Right lobe of liver (tissue), 6 donors: ENCODE measurements at regions not wholly inside any gene's neighbourhood (a gene's known extent, or its start where the extent isn't known, plus 50 kb on each side); places are given as distances from the start of the nearest gene placed in this dataset.

Source experiments
- ATAC-seq, 4 donors: fragments of 200-7000 bp; cut with Tn5 transposase; one replicate each; pipeline ENCODE4 v1.9.1; 2020; ENCODE audit warnings: mild to moderate bottlenecking in 4 of 4, moderate library complexity in 4 of 4
- DNase-seq, 3 donors: peaks; one replicate each; pipeline ENCODE4 v3.0.0-alpha.2; 2020
- H3K27ac ChIP-seq, 3 donors: fragments of 200-600 bp; one replicate each; pipeline ENCODE4 v1.8.0; 2022
- H3K27me3 ChIP-seq, 2 donors: fragments of 200-600 bp; one replicate each; pipeline ENCODE4 v1.8.0; 2022
- H3K36me3 ChIP-seq, 4 donors: fragments of 200-600 bp; sonication (generic) in 1 of 4; one replicate each; pipeline versions ENCODE4 v1.5.1 to v1.8.0; 2017 to 2022; ENCODE audit warnings: control low read depth in 1 of 4
- H3K4me1 ChIP-seq, 4 donors: fragments of 200-600 bp; sonication (generic) in 1 of 4; one replicate each; pipeline versions ENCODE4 v1.5.1 to v1.8.0; 2017 to 2022; ENCODE audit warnings: control low read depth in 1 of 4
- H3K4me3 ChIP-seq, 3 donors: fragments of 200-600 bp; one replicate each; pipeline ENCODE4 v1.8.0; 2022
- H3K9me3 ChIP-seq, 4 donors: fragments of 200-600 bp; sonication (generic) in 1 of 4; one replicate each; pipeline versions ENCODE4 v1.5.1 to v1.8.0; 2017 to 2022; ENCODE audit warnings: control low read depth in 1 of 4
- POLR2A ChIP-seq: fragments of 450-650 bp; IDR thresholded peaks from one replicate; pipeline ENCODE4 v1.6.1; 2017; ENCODE audit warnings: antibody characterized with exemption, mild to moderate bottlenecking
- WGBS: methylation state at CpG from one replicate; pipeline ENCODE4 v1.1.6; 2018; ENCODE audit warnings: low coverage, low lambda C conversion rate; ENCODE audit not compliant: insufficient coverage; ENCODE audit errors: missing lambda C conversion rate; 5-methylcytosine and 5-hydroxymethylcytosine counted together
- intact Hi-C, 2 donors: fragments of 100-400 bp; cut with DNase I; formaldehyde crosslinking; loops; one replicate each; pipeline versions ENCODE4 v1.11.2 to v1.14.1; 2022
- TF ChIP-seq, protein P1 (sequence below), 4 donors: fragments of 200-600 bp in 3 of 4; fragments of 450-650 bp in 1 of 4; IDR thresholded peaks; one replicate each; pipeline versions ENCODE4 v1.5.1 to v1.8.0; 2016 to 2022; ENCODE audit warnings: antibody characterized with exemption in 4 of 4, mild to moderate bottlenecking in 2 of 4
- donor health status: DM: no; HTN: yes; CAD: no.
- donor health status: DM: no; HTN: no; CAD: no.
- donor health status: DM: no; HTN: no; CAD: no.
- donor health status: DM: no; HTN: yes; CAD: no.
- donor health status: DM: no; HTN: yes; CAD: no.

DNA sequence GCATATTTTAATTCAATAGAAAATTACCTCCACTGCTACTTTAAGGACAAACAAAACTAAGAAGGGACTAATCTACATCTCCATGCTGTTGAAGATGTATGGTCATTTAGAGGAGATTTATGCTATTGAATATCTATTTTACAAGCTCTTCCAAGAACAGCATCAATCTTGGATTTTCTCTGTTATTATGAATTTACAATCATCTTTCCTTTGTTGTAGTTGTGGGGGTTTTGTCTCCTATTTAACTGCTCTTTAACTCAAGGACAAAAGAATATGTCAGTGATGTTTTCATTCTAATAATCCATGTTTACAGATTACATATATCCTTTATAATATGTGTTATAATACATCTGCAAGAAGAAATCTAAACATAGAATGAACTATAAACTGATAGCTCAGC, 907.8 kb downstream of the ROBO2 start:
- H3K9me3 ChIP-seq, result no peaks in the 10 kb centered on the region
- intact Hi-C loops, result no loop called here
- no peak for DNase-seq
- TF ChIP-seq, protein P1, sequence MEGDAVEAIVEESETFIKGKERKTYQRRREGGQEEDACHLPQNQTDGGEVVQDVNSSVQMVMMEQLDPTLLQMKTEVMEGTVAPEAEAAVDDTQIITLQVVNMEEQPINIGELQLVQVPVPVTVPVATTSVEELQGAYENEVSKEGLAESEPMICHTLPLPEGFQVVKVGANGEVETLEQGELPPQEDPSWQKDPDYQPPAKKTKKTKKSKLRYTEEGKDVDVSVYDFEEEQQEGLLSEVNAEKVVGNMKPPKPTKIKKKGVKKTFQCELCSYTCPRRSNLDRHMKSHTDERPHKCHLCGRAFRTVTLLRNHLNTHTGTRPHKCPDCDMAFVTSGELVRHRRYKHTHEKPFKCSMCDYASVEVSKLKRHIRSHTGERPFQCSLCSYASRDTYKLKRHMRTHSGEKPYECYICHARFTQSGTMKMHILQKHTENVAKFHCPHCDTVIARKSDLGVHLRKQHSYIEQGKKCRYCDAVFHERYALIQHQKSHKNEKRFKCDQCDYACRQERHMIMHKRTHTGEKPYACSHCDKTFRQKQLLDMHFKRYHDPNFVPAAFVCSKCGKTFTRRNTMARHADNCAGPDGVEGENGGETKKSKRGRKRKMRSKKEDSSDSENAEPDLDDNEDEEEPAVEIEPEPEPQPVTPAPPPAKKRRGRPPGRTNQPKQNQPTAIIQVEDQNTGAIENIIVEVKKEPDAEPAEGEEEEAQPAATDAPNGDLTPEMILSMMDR (IDR thresholded peaks at IDR 0.05), result no peak
- no peak for TF ChIP-seq POLR2A
- no peaks in the 10 kb centered on the region for H3K36me3 ChIP-seq
- no peak overlapping the region for H3K27ac ChIP-seq
- no peaks in the 10 kb centered on the region for H3K27me3 ChIP-seq
- H3K4me1 ChIP-seq, result no peaks in the 10 kb centered on the region
- no peak overlapping the region for H3K4me3 ChIP-seq
- no peak for ATAC-seq

DNA sequence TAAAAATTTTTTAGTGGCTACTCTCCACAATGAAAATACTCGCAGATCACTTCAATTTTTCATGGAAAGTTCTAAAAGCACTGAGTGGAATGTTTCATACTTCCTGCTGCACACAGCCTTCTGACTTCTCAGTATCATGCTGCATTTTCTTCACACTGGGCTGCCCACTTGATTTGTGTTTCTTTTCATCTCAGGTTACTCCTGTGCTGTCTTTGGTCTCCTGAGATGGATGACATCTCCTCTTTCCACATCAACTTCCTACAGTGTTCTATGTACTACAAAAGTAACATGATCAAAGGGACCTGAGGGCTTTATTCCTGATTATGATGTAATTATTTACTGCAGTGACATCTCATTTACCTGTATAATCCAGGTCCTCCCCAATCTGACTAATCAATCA, 927.7 kb downstream of the ROBO2 start:
- no peak overlapping the region for H3K4me3 ChIP-seq
- DNase-seq (no peak), ATAC-seq (no peak)
- no peaks in the 10 kb centered on the region for H3K27me3 ChIP-seq
- H3K4me1 ChIP-seq, result no peaks in the 10 kb centered on the region
- H3K36me3 ChIP-seq, result no peaks in the 10 kb centered on the region
- H3K27ac ChIP-seq, result no peak overlapping the region
- intact Hi-C loops, result no loop called here
- H3K9me3 ChIP-seq, result no peaks in the 10 kb centered on the region
- WGBS, result 86% methylated on average over 1 of the region's 1 CpG
- TF ChIP-seq POLR2A, result no peak
- TF ChIP-seq, protein P1 (IDR thresholded peaks at IDR 0.05), result no peak

DNA sequence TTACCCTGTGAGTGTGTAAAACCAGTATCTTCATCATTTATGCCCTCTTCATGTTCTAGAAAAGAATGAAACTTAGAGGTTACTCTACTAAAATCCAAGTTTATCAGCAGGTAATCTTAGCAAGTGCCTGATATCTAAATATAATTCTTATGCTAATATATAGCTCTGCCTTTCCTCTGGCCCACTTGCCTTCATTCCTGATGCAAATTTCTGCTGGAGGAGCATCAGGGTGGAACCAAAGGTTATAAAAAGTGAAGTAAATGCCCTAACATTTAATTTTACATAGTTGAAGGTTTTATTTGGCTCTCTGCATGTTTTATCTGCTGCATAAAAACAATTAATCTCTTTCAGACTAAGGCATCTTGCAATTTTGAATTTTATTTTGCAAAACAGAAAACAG, 936.2 kb downstream of the ROBO2 start:
- Histone ChIP-seq H3K4me1 (no peaks in the 10 kb centered on the region), H3K36me3 (no peaks in the 10 kb centered on the region), H3K27me3 (no peaks in the 10 kb centered on the region), H3K9me3 (no peaks in the 10 kb centered on the region), H3K4me3 (no peak overlapping the region), H3K27ac (no peak overlapping the region)
- intact Hi-C loops, result no loop called here
- DNase-seq (no peak), ATAC-seq (no peak)
- TF ChIP-seq POLR2A, result no peak
- TF ChIP-seq, protein P1 (IDR thresholded peaks at IDR 0.05), result no peak

GRCh38 chr3:78003090-78003489, 963.2 kb downstream of the ROBO2 start:
- no peak for ATAC-seq
- H3K4me1 ChIP-seq, result no peaks in the 10 kb centered on the region
- no peak for DNase-seq
- no peaks in the 10 kb centered on the region for H3K9me3 ChIP-seq
- no peaks in the 10 kb centered on the region for H3K36me3 ChIP-seq
- H3K27ac ChIP-seq, result no peak overlapping the region
- no peaks in the 10 kb centered on the region for H3K27me3 ChIP-seq
- intact Hi-C loops, result no loop called here
- H3K4me3 ChIP-seq, result no peak overlapping the region
- TF ChIP-seq, protein P1 (IDR thresholded peaks at IDR 0.05), result no peak
- no peak for TF ChIP-seq POLR2A
- WGBS, result no CpG with 5 or more reads among the region's 4 CpGs

DNA sequence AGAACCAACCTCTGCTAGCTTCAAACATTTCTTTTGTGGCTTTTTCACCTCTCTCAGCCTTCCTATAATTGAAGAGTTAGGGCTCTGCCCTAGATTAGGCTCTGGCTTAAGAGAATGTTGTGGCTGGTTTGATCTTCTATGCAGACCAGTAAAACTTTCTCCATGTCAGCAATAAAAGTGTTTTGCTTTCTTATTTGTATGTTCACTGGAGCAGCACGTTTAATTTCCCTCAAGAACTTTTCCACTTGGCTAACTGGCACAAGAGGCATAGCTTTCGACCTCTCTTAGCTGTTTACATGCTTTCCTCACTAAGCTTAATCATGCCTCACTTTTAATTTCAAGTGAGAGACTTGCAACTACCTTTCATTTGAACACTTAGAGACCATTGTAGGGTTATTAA, 964.7 kb downstream of the ROBO2 start:
- no peaks in the 10 kb centered on the region for H3K36me3 ChIP-seq
- no peaks in the 10 kb centered on the region for H3K27me3 ChIP-seq
- no peak overlapping the region for H3K27ac ChIP-seq
- no peak for DNase-seq
- no peak for TF ChIP-seq POLR2A
- TF ChIP-seq, protein P1 (IDR thresholded peaks at IDR 0.05), result no peak
- intact Hi-C loops, result no loop called here
- no peaks in the 10 kb centered on the region for H3K4me1 ChIP-seq
- WGBS, result 37% methylated on average over 2 of the region's 2 CpGs
- no peak for ATAC-seq
- H3K9me3 ChIP-seq, result no peaks in the 10 kb centered on the region
- no peak overlapping the region for H3K4me3 ChIP-seq
